SK-N-SH treated with all-trans-retinoic acid at 6 μM for 48 hours (cell line): ENCODE measurements at regions not wholly inside any gene's neighbourhood (a gene's known extent, or its start where the extent isn't known, plus 50 kb on each side); places are given as distances from the start of the nearest gene placed in this dataset.

Source experiments
- ATAC-seq: fragments of 200-7000 bp; cut with Tn5 transposase; 3 replicates; pipeline ENCODE4 v1.9.1; 2020; ENCODE audit warnings: mild to moderate bottlenecking, moderate library complexity
- ARNTL ChIP-seq: fragments of 450-650 bp; formaldehyde crosslinking; IDR thresholded peaks from 2 replicates; pipeline ENCODE4 v1.5.0; 2020; ENCODE audit warnings: low read depth, mild to moderate bottlenecking, moderate library complexity, borderline replicate concordance
- BACH2 ChIP-seq: fragments of 250-450 bp; sonication (Bioruptor Pico); IDR thresholded peaks from 2 replicates; pipeline ENCODE4 v1.9.0; 2021; ENCODE audit warnings: mild to moderate bottlenecking, borderline replicate concordance
- CREB5 ChIP-seq: fragments of 250-450 bp; sonication (Bioruptor Pico); IDR thresholded peaks from 2 replicates; pipeline ENCODE4 v1.5.1; 2020; ENCODE audit warnings: low read depth, mild to moderate bottlenecking, moderate library complexity
- CSDC2 ChIP-seq: fragments of 250-450 bp; sonication (Bioruptor Pico); IDR thresholded peaks from 2 replicates; pipeline ENCODE4 v1.5.0; 2020; ENCODE audit warnings: mild to moderate bottlenecking, moderate library complexity
- CSRNP3 ChIP-seq: fragments of 250-450 bp; sonication (Bioruptor Pico); IDR thresholded peaks from 2 replicates; pipeline ENCODE4 v1.5.1; 2021; ENCODE audit warnings: mild to moderate bottlenecking, moderate library complexity
- ESRRG ChIP-seq: fragments of 250-450 bp; sonication (Bioruptor Pico); IDR thresholded peaks from 2 replicates; pipeline ENCODE4 v1.6.1; 2021; ENCODE audit warnings: mild to moderate bottlenecking
- GLIS3 ChIP-seq: fragments of 250-450 bp; sonication (Bioruptor Pico); IDR thresholded peaks from 2 replicates; pipeline ENCODE4 v1.5.0; 2020; ENCODE audit warnings: mild to moderate bottlenecking, moderate library complexity
- ISL1 ChIP-seq: fragments of 250-450 bp; sonication (Bioruptor Pico); IDR thresholded peaks from 2 replicates; pipeline ENCODE4 v2.1.2; 2022; ENCODE audit warnings: mild to moderate bottlenecking, moderate library complexity
- OSR1 ChIP-seq: fragments of 250-450 bp; sonication (Bioruptor Pico); IDR thresholded peaks from 2 replicates; pipeline ENCODE4 v1.8.0; 2022; ENCODE audit warnings: moderate library complexity, mild to moderate bottlenecking, inconsistent platforms
- PATZ1 ChIP-seq: fragments of 250-450 bp; sonication (Bioruptor Pico); IDR thresholded peaks from 2 replicates; pipeline ENCODE4 v1.8.0; 2020; ENCODE audit warnings: mild to moderate bottlenecking, moderate library complexity, borderline replicate concordance
- POU6F1 ChIP-seq: fragments of 250-450 bp; sonication (Bioruptor Pico); IDR thresholded peaks from 2 replicates; pipeline ENCODE4 v1.8.0; 2021; ENCODE audit warnings: low read depth, mild to moderate bottlenecking, moderate library complexity, borderline replicate concordance
- PPARA ChIP-seq: fragments of 250-450 bp; sonication (Bioruptor Pico); IDR thresholded peaks from 2 replicates; pipeline ENCODE4 v1.5.0; 2020; ENCODE audit warnings: mild to moderate bottlenecking, borderline replicate concordance
- RARB ChIP-seq: fragments of 250-450 bp; sonication (Bioruptor Pico); IDR thresholded peaks from 2 replicates; pipeline ENCODE4 v1.8.0; 2021; ENCODE audit warnings: mild to moderate bottlenecking, moderate library complexity
- SNAI2 ChIP-seq: fragments of 250-450 bp; sonication (Bioruptor Pico); IDR thresholded peaks from 2 replicates; pipeline ENCODE4 v1.5.0; 2020; ENCODE audit warnings: mild to moderate bottlenecking, moderate library complexity
- TCF4 ChIP-seq: fragments of 250-450 bp; sonication (Bioruptor Pico); IDR thresholded peaks from 2 replicates; pipeline ENCODE4 v1.8.0; 2021; ENCODE audit warnings: mild to moderate bottlenecking, moderate library complexity, borderline replicate concordance
- TOX ChIP-seq: fragments of 250-450 bp; sonication (Bioruptor Pico); IDR thresholded peaks from 2 replicates; pipeline ENCODE4 v1.8.0; 2021; ENCODE audit warnings: mild to moderate bottlenecking, moderate library complexity, borderline replicate concordance
- TSHZ2 ChIP-seq: fragments of 250-450 bp; sonication (Bioruptor Pico); IDR thresholded peaks from 2 replicates; pipeline ENCODE4 v1.5.0; 2020; ENCODE audit warnings: mild to moderate bottlenecking, moderate library complexity
- ZC3H10 ChIP-seq: fragments of 250-450 bp; sonication (Bioruptor Pico); IDR thresholded peaks from 2 replicates; pipeline ENCODE4 v1.5.1; 2021; ENCODE audit warnings: mild to moderate bottlenecking, moderate library complexity
- ZFP3 ChIP-seq: fragments of 250-450 bp; sonication (Bioruptor Pico); IDR thresholded peaks from 2 replicates; pipeline ENCODE4 v1.5.0; 2020; ENCODE audit warnings: mild to moderate bottlenecking, moderate library complexity
- ZFP30 ChIP-seq: fragments of 450-650 bp; formaldehyde crosslinking; IDR thresholded peaks from 2 replicates; pipeline ENCODE4 v1.5.0; 2022; ENCODE audit warnings: mild to moderate bottlenecking, moderate library complexity
- ZNF565 ChIP-seq: fragments of 450-650 bp; formaldehyde crosslinking; conservative IDR thresholded peaks from 2 replicates; pipeline ENCODE4 v1.5.0; 2020; ENCODE audit warnings: low read depth, mild to moderate bottlenecking, moderate library complexity
- ZNF70 ChIP-seq: fragments of 450-650 bp; formaldehyde crosslinking; IDR thresholded peaks from 2 replicates; pipeline ENCODE4 v1.5.0; 2020; ENCODE audit warnings: mild to moderate bottlenecking, moderate library complexity

GRCh38 chr4:100248476-100248875 lies 58.2 kb upstream of the DDIT4L start:
- no peak for TF ChIP-seq PPARA
- no peak for TF ChIP-seq TOX (CRISPR knock-in tag)
- no peak for TF ChIP-seq RARB (CRISPR knock-in tag)
- TF ChIP-seq OSR1, result no peak
- no peak for TF ChIP-seq CSRNP3 (CRISPR knock-in tag)
- no peak for TF ChIP-seq SNAI2
- no peak for TF ChIP-seq CSDC2 (CRISPR knock-in tag)
- TF ChIP-seq TCF4 (CRISPR knock-in tag), result no peak
- TF ChIP-seq GLIS3 (CRISPR knock-in tag), result no peak
- no peak for TF ChIP-seq POU6F1 (CRISPR knock-in tag)
- TF ChIP-seq CREB5 (CRISPR knock-in tag), result no peak
- TF ChIP-seq ZNF565 (CRISPR knock-in tag), result no peak
- TF ChIP-seq ZC3H10 (CRISPR knock-in tag), result no peak
- no peak for TF ChIP-seq PATZ1
- TF ChIP-seq ESRRG (CRISPR knock-in tag), result no peak
- TF ChIP-seq ARNTL (CRISPR knock-in tag), result no peak
- no peak for TF ChIP-seq ZFP3 (CRISPR knock-in tag)
- no peak for ATAC-seq

- no peak for ATAC-seq
- no peak for TF ChIP-seq ISL1 (CRISPR knock-in tag)
- TF ChIP-seq CSRNP3 (CRISPR knock-in tag), result no peak
- TF ChIP-seq TSHZ2 (CRISPR knock-in tag), result no peak
- TF ChIP-seq ZC3H10 (CRISPR knock-in tag), result no peak
- no peak for TF ChIP-seq ZNF565 (CRISPR knock-in tag)
- TF ChIP-seq POU6F1 (CRISPR knock-in tag), result no peak
- TF ChIP-seq ZFP30, result no peak
- TF ChIP-seq ESRRG (CRISPR knock-in tag), result no peak
- no peak for TF ChIP-seq CSDC2 (CRISPR knock-in tag)
- no peak for TF ChIP-seq CREB5 (CRISPR knock-in tag)
- no peak for TF ChIP-seq GLIS3 (CRISPR knock-in tag)
- no peak for TF ChIP-seq PPARA
- TF ChIP-seq OSR1, result no peak
- no peak for TF ChIP-seq BACH2 (CRISPR knock-in tag)
- TF ChIP-seq ZNF70 (CRISPR knock-in tag), result no peak
- TF ChIP-seq TCF4 (CRISPR knock-in tag), result no peak
- TF ChIP-seq ARNTL (CRISPR knock-in tag), result no peak
Observed at GRCh38 chr4:100246697-100247096, 56.4 kb upstream of the DDIT4L start.
